ENCODE measurements at regions not wholly inside any gene's neighbourhood (a gene's known extent, or its start where the extent isn't known, plus 50 kb on each side); places are given as distances from the start of the nearest gene placed in this dataset.

DNA sequence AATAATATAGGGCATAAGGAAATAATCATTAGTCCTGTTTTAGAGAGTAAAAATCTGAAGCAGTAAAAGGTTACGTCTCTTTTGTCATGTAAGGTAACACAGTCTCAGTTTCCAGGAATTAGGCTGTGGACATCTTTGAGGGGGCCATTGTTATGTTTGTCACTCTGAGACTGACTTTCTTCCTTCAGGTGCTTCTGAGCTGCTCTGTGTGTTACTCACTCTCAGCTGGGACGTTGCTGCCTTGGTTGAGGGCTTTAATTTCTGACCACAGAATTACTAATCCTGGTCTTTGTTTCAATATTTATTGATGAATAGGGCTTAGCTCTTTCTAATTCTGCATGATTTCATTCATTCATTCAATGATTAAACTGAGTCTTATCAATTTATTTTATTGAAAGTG lies 55.9 kb upstream of the SLC38A11 start:
- ATAC-seq (ENCODE audit: low read depth) (no peak), DNase-seq (no peak)
- Histone ChIP-seq H4K20me1 (ENCODE audit: control insufficient read depth, insufficient read depth, low read length, poor library complexity, severe bottlenecking) (no peaks in the 10 kb centered on the region), H2AFZ (ENCODE audit: insufficient read depth, low read depth, low read length, poor library complexity, severe bottlenecking) (no peak overlapping the region), H3K36me3 (replicated peaks in 1 of 2; ENCODE audit: control extremely low read depth in 1 of 2, control insufficient read depth in 1 of 2, extremely low read depth in 1 of 2, insufficient read depth in 2 of 2, low read length in 1 of 2) (no peaks in the 10 kb centered on the region), H3K79me2 (ENCODE audit: control insufficient read depth, insufficient read depth, low read length) (no peaks in the 10 kb centered on the region), H3K9me3 (ENCODE audit: control extremely low read depth in 1 of 3, control insufficient read depth in 2 of 3, insufficient read depth in 1 of 3, low read length in 2 of 3) (no peaks in the 10 kb centered on the region), H3K4me2 (replicated peaks; ENCODE audit: low read depth, low read length, poor library complexity, severe bottlenecking) (no peak overlapping the region), H3K9ac (ENCODE audit: low read length) (no peak overlapping the region), H3K4me3 (ENCODE audit: control extremely low read depth in 1 of 5, extremely low read depth in 1 of 5, insufficient read depth in 1 of 5, low read depth in 2 of 5, low read length in 4 of 5) (no peak overlapping the region), H3K27ac (ENCODE audit: low read length in 2 of 2) (no peak overlapping the region), H3K27me3 (replicated peaks in 1 of 4; ENCODE audit: control extremely low read depth in 1 of 4, control insufficient read depth in 3 of 4, insufficient read depth in 4 of 4, low read length in 3 of 4) (peaks cover 0 to 4% (median 0%) of the 10 kb centered on the region in 4 experiments), H3K4me1 (ENCODE audit: control insufficient read depth in 2 of 2, insufficient read depth in 2 of 2, low read length in 2 of 2) (peaks cover 31 to 34% of the 10 kb centered on the region in 2 donors)
- no peak for TF ChIP-seq EZH2 (IDR thresholded peaks at IDR 0.05; ENCODE audit: borderline replicate concordance, insufficient read depth, low read depth, low read length, poor library complexity, severe bottlenecking)
- TF ChIP-seq, protein P1, sequence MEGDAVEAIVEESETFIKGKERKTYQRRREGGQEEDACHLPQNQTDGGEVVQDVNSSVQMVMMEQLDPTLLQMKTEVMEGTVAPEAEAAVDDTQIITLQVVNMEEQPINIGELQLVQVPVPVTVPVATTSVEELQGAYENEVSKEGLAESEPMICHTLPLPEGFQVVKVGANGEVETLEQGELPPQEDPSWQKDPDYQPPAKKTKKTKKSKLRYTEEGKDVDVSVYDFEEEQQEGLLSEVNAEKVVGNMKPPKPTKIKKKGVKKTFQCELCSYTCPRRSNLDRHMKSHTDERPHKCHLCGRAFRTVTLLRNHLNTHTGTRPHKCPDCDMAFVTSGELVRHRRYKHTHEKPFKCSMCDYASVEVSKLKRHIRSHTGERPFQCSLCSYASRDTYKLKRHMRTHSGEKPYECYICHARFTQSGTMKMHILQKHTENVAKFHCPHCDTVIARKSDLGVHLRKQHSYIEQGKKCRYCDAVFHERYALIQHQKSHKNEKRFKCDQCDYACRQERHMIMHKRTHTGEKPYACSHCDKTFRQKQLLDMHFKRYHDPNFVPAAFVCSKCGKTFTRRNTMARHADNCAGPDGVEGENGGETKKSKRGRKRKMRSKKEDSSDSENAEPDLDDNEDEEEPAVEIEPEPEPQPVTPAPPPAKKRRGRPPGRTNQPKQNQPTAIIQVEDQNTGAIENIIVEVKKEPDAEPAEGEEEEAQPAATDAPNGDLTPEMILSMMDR (IDR thresholded peaks at IDR 0.05), result no peak
- WGBS (ENCODE audit: insufficient coverage), result 83% methylated on average over 2 of the region's 2 CpGs
- intact Hi-C loops (cut with micrococcal nuclease), result no loop called here
- peaks cover 10% of the 10 kb centered on the region for H3K4me1 Mint-ChIP-seq
- peaks cover 4% of the 10 kb centered on the region for H3K27me3 Mint-ChIP-seq
- ChIA-PET CTCF (interaction anchor here (0.8 to 0.9 kb wide), 2 partner anchors 18 to 192 kb away, joined by 3 to 4 read pairs; partner anchors contain the start of gene SCN3A), POLR2A (no interaction called here)
- H3K9me3 Mint-ChIP-seq (ENCODE audit: insufficient read depth), result no peaks in the 10 kb centered on the region
- H3K27ac Mint-ChIP-seq, result no peak overlapping the region
- no peak overlapping the region for H3K4me3 Mint-ChIP-seq

DNA sequence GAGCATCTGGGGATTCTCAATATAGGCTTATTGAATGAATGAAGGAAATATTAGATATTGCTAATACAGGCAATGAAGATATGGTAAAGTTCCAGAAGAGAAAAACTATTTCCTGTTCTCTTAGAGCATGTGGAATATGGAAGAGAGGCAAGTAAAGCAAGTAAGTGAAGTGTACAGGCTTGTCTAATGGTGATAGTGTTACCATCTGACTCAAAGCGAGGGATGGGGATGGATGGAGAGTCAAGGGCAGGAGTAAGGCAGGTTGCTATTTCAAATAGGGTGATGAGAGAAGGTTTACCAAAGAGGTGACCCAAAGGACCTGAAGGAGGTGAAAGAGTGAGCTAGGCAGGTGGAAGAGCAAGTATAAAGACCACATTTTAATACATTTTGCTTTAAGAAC lies 55.2 kb upstream of the SLC38A11 start:
- Histone ChIP-seq H3K4me2 (replicated peaks; ENCODE audit: low read depth, low read length, poor library complexity, severe bottlenecking) (no peak overlapping the region), H3K79me2 (ENCODE audit: control insufficient read depth, insufficient read depth, low read length) (no peaks in the 10 kb centered on the region), H4K20me1 (ENCODE audit: control insufficient read depth, insufficient read depth, low read length, poor library complexity, severe bottlenecking) (no peaks in the 10 kb centered on the region), H3K9me3 (ENCODE audit: control extremely low read depth in 1 of 3, control insufficient read depth in 2 of 3, insufficient read depth in 1 of 3, low read length in 2 of 3) (no peaks in the 10 kb centered on the region), H3K4me1 (ENCODE audit: control insufficient read depth in 2 of 2, insufficient read depth in 2 of 2, low read length in 2 of 2) (peaks cover 24 to 27% of the 10 kb centered on the region in 2 donors), H3K27me3 (replicated peaks in 1 of 4; ENCODE audit: control extremely low read depth in 1 of 4, control insufficient read depth in 3 of 4, insufficient read depth in 4 of 4, low read length in 3 of 4) (peaks cover 0 to 4% (median 0%) of the 10 kb centered on the region in 4 experiments), H3K9ac (ENCODE audit: low read length) (no peak overlapping the region), H3K27ac (ENCODE audit: low read length in 2 of 2) (no peak overlapping the region), H3K36me3 (replicated peaks in 1 of 2; ENCODE audit: control extremely low read depth in 1 of 2, control insufficient read depth in 1 of 2, extremely low read depth in 1 of 2, insufficient read depth in 2 of 2, low read length in 1 of 2) (no peaks in the 10 kb centered on the region), H3K4me3 (ENCODE audit: control extremely low read depth in 1 of 5, extremely low read depth in 1 of 5, insufficient read depth in 1 of 5, low read depth in 2 of 5, low read length in 4 of 5) (no peak overlapping the region), H2AFZ (ENCODE audit: insufficient read depth, low read depth, low read length, poor library complexity, severe bottlenecking) (no peak overlapping the region)
- intact Hi-C loops (cut with micrococcal nuclease), result no loop called here
- H3K4me3 Mint-ChIP-seq, result no peak overlapping the region
- H3K27ac Mint-ChIP-seq, result no peak overlapping the region
- ATAC-seq (ENCODE audit: low read depth), result no peak
- WGBS (ENCODE audit: insufficient coverage), result 100% methylated on average over 1 of the region's 1 CpG
- ChIA-PET CTCF (no interaction called here), POLR2A (no interaction called here)
- no peak for DNase-seq
- H3K4me1 Mint-ChIP-seq, result peaks cover 10% of the 10 kb centered on the region
- TF ChIP-seq, protein P1 (IDR thresholded peaks at IDR 0.05), result no peak
- no peak for TF ChIP-seq EZH2 (IDR thresholded peaks at IDR 0.05; ENCODE audit: borderline replicate concordance, insufficient read depth, low read depth, low read length, poor library complexity, severe bottlenecking)
- no peaks in the 10 kb centered on the region for H3K9me3 Mint-ChIP-seq (ENCODE audit: insufficient read depth)
- peaks cover 8% of the 10 kb centered on the region for H3K27me3 Mint-ChIP-seq

Data from B cell (primary cell).